Suprapubic skin (tissue), 4 donors: ENCODE measurements at regions not wholly inside any gene's neighbourhood (a gene's known extent, or its start where the extent isn't known, plus 50 kb on each side); places are given as distances from the start of the nearest gene placed in this dataset.

Experiments used
- CTCF ChIP-seq, 2 donors: fragments of 200-600 bp in 1 of 2; fragments of 450-650 bp in 1 of 2; sonication (generic) in 1 of 2; IDR thresholded peaks; one replicate each; pipeline ENCODE4 v1.5.1; 2016 to 2019; ENCODE audit warnings: antibody characterized with exemption in 2 of 2, mild to moderate bottlenecking in 1 of 2, moderate library complexity in 1 of 2
- POLR2A ChIP-seq, 2 donors: fragments of 450-650 bp; IDR thresholded peaks; one replicate each; pipeline ENCODE4 v1.6.1; 2017; ENCODE audit warnings: antibody characterized with exemption in 2 of 2, mild to moderate bottlenecking in 2 of 2, moderate library complexity in 2 of 2
- POLR2AphosphoS5 ChIP-seq, 3 donors: sonication (generic); formaldehyde crosslinking; IDR thresholded peaks; one replicate each; pipeline ENCODE4 v1.6.1; 2017; ENCODE audit warnings: antibody characterized with exemption in 3 of 3

- no peak for TF ChIP-seq CTCF (IDR thresholded peaks at IDR 0.05)
- no peak for TF ChIP-seq POLR2A (IDR thresholded peaks at IDR 0.05)
- no peak for TF ChIP-seq POLR2AphosphoS5 (IDR thresholded peaks at IDR 0.05)
Measured at GRCh38 chr2:15706424-15706823, 114.8 kb downstream of the DDX1 start.
